PC-9 (cell line): ENCODE measurements at regions not wholly inside any gene's neighbourhood (a gene's known extent, or its start where the extent isn't known, plus 50 kb on each side); places are given as distances from the start of the nearest gene placed in this dataset.

ENCODE experiments used
- BruUV-seq: library from RNA; stranded (reverse); fragments of 400-500 nt; replicated peaks from 2 replicates; lab custom pipeline; 2021; lab: Mats Ljungman, UMichigan
- CTCF ChIA-PET: fragments of 300-600 bp; sonication (Branson Sonifier 250); formaldehyde crosslinking; loops from one replicate; lab custom pipeline; 2022; ENCODE audit warnings: antibody characterized with exemption; lab: Charles Lee
- POLR2A ChIA-PET: fragments of 300-600 bp; sonication (Branson Sonifier 250); formaldehyde crosslinking; loops from one replicate; lab custom pipeline; 2022; ENCODE audit warnings: antibody characterized with exemption; ENCODE audit not compliant: unreplicated experiment; lab: Charles Lee
- DNase-seq, 2 experiments: peaks; one replicate each; pipeline versions ENCODE4 v3.0.0 to v3.0.0-alpha.2; 2015 to 2022; ENCODE audit warnings: mixed read lengths in 1 of 2
- H2AFZ ChIP-seq: fragments of 200-600 bp; sonication (generic); 2 replicates; pipeline ENCODE4 v1.8.1; 2017; ENCODE audit warnings: antibody characterized with exemption
- H3F3A ChIP-seq: fragments of 200-600 bp; sonication (generic); 2 replicates; pipeline ENCODE4 v1.8.1; 2017; ENCODE audit warnings: antibody characterized with exemption, mild to moderate bottlenecking, low read depth; ENCODE audit not compliant: insufficient read depth
- H3K27ac ChIP-seq: fragments of 200-600 bp; sonication (generic); 2 replicates; pipeline ENCODE4 v1.6.1; 2016; ENCODE audit warnings: mixed run types
- H3K27me3 ChIP-seq: fragments of 200-600 bp; sonication (generic); 2 replicates; pipeline ENCODE4 v1.6.1; 2016; ENCODE audit warnings: low read depth, mixed run types; ENCODE audit not compliant: insufficient read depth
- H3K36me3 ChIP-seq: fragments of 200-600 bp; sonication (generic); 2 replicates; pipeline ENCODE4 v1.6.1; 2016; ENCODE audit warnings: low read depth, mixed run types
- H3K4me1 ChIP-seq: fragments of 200-600 bp; sonication (generic); replicated peaks from 2 replicates; pipeline ENCODE4 v1.6.1; 2016; ENCODE audit warnings: mixed run types; ENCODE audit not compliant: insufficient read depth
- H3K4me2 ChIP-seq: fragments of 200-600 bp; sonication (generic); 2 replicates; pipeline ENCODE4 v1.6.1; 2017; ENCODE audit warnings: mixed run types
- H3K4me3 ChIP-seq: fragments of 200-600 bp; sonication (generic); 2 replicates; pipeline ENCODE4 v1.6.1; 2016; ENCODE audit warnings: mixed run types
- H3K79me2 ChIP-seq: fragments of 200-600 bp; sonication (generic); 2 replicates; pipeline ENCODE4 v1.6.1; 2017; ENCODE audit warnings: low read depth, mixed run types
- H3K9me2 ChIP-seq: fragments of 200-600 bp; sonication (generic); 2 replicates; pipeline ENCODE4 v1.8.1; 2017; ENCODE audit warnings: mild to moderate bottlenecking; ENCODE audit not compliant: insufficient read depth
- H3K9me3 ChIP-seq: fragments of 200-600 bp; sonication (generic); 2 replicates; pipeline ENCODE4 v1.8.1; 2016; ENCODE audit warnings: low read depth; ENCODE audit not compliant: insufficient read depth
- H4K20me1 ChIP-seq: fragments of 200-600 bp; sonication (generic); 2 replicates; pipeline ENCODE4 v1.8.1; 2017; ENCODE audit not compliant: insufficient read depth
- CTCF ChIP-seq: fragments of 200-600 bp; sonication (generic); conservative IDR thresholded peaks from 2 replicates; pipeline ENCODE4 v1.6.1; 2017; ENCODE audit warnings: mixed run types, antibody characterized with exemption, mild to moderate bottlenecking, moderate library complexity
- EZH2 ChIP-seq: fragments of 200-600 bp; sonication (generic); IDR thresholded peaks from 2 replicates; pipeline ENCODE4 v1.8.0; 2017; ENCODE audit warnings: antibody characterized with exemption, low read depth
- intact Hi-C: fragments of 100-400 bp; cut with micrococcal nuclease; formaldehyde crosslinking; loops from one replicate; pipeline ENCODE4 v1.10.0; 2022; ENCODE audit not compliant: unreplicated experiment

GRCh38 chr6:22062807-22063408, 233.9 kb downstream of the PRL start:
- no peaks in the 10 kb centered on the region for H3F3A ChIP-seq
- BruUV-seq = no TSS peak
- H4K20me1 ChIP-seq = no peaks in the 10 kb centered on the region
- no peak overlapping the region for H2AFZ ChIP-seq
- H3K27me3 ChIP-seq = no peaks in the 10 kb centered on the region
- TF ChIP-seq CTCF = no peak
- no peak for TF ChIP-seq EZH2
- H3K79me2 ChIP-seq = no peaks in the 10 kb centered on the region
- no peaks in the 10 kb centered on the region for H3K36me3 ChIP-seq
- H3K4me1 ChIP-seq = no peaks in the 10 kb centered on the region
- no peak for DNase-seq
- ChIA-PET POLR2A (no interaction called here), CTCF (no interaction called here)
- intact Hi-C loops = no loop called here
- no peaks in the 10 kb centered on the region for H3K9me2 ChIP-seq
- no peak overlapping the region for H3K27ac ChIP-seq
- no peak overlapping the region for H3K4me3 ChIP-seq
- H3K9me3 ChIP-seq = no peaks in the 10 kb centered on the region
- no peak overlapping the region for H3K4me2 ChIP-seq

GRCh38 chr6:22064558-22064957, 232.3 kb downstream of the PRL start:
- ChIA-PET POLR2A (no interaction called here), CTCF (no interaction called here)
- no peaks in the 10 kb centered on the region for H3F3A ChIP-seq
- H3K4me1 ChIP-seq = no peaks in the 10 kb centered on the region
- no peak overlapping the region for H2AFZ ChIP-seq
- H3K4me2 ChIP-seq = no peak overlapping the region
- no peaks in the 10 kb centered on the region for H3K79me2 ChIP-seq
- intact Hi-C loops = no loop called here
- H3K27ac ChIP-seq = no peak overlapping the region
- H3K9me3 ChIP-seq = no peaks in the 10 kb centered on the region
- H3K9me2 ChIP-seq = no peaks in the 10 kb centered on the region
- no TSS peak for BruUV-seq
- TF ChIP-seq EZH2 (no peak), CTCF (no peak)
- H4K20me1 ChIP-seq = no peaks in the 10 kb centered on the region
- H3K4me3 ChIP-seq = no peak overlapping the region
- H3K27me3 ChIP-seq = no peaks in the 10 kb centered on the region
- DNase-seq = no peak
- H3K36me3 ChIP-seq = no peaks in the 10 kb centered on the region

DNA sequence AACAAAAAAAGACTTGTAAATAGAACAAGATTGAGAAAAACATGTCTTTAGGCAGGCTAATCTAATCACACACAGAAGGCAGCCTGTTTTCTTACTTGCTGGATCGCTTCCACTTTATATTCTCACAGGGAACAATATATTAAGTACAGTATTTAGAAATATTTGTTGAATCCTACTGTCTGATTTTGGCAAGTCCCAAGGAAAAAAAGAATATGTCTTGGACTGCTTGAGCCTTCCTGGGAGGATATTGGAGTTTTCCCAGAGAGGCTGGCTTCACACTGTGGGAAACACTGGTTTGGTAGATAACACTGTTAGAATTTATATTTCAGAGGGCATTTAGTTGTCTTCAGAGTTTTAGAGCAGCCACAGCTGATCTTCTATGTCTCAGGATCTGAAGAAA, 229.7 kb downstream of the PRL start:
- TF ChIP-seq CTCF = no peak
- no peak for TF ChIP-seq EZH2

More for the DNA sequence above, 229.7 kb downstream of the PRL start:
- Histone ChIP-seq H4K20me1 (no peaks in the 10 kb centered on the region), H3K9me3 (no peaks in the 10 kb centered on the region), H3K27me3 (no peaks in the 10 kb centered on the region), H3K4me3 (no peak overlapping the region), H3K79me2 (no peaks in the 10 kb centered on the region), H3K27ac (no peak overlapping the region), H3K4me1 (no peaks in the 10 kb centered on the region), H3K9me2 (no peaks in the 10 kb centered on the region), H3K4me2 (no peak overlapping the region), H2AFZ (no peak overlapping the region), H3K36me3 (no peaks in the 10 kb centered on the region), H3F3A (no peaks in the 10 kb centered on the region)
- CTCF ChIA-PET = no interaction called here
- intact Hi-C loops = no loop called here
- POLR2A ChIA-PET = no interaction called here
- BruUV-seq = no TSS peak
- no peak for DNase-seq
